NCI-H1092 treated with DMSO at 0.1 percent for 48 hours (cell line): ENCODE measurements at regions not wholly inside any gene's neighbourhood (a gene's known extent, or its start where the extent isn't known, plus 50 kb on each side); places are given as distances from the start of the nearest gene placed in this dataset.

ENCODE experiments used
- DNase-seq: peaks from one replicate; lab custom pipeline; 2025; lab: John Stamatoyannopoulos, UW

- DNase-seq, result no peak
Measured at GRCh38 chr2:24439971-24440340, 51.1 kb upstream of the NCOA1 start.

GRCh38 chr2:24439280-24439970, 51.6 kb upstream of the NCOA1 start:
- no peak for DNase-seq

- DNase-seq, result no peak
Measured at GRCh38 chr2:24438106-24438505, 52.9 kb upstream of the NCOA1 start.

GRCh38 chr2:24435391-24436316, 55.4 kb upstream of the NCOA1 start:
- peak; percentile 29 for DNase-seq

- no peak for DNase-seq
Measured at GRCh38 chr2:24434541-24434940, 56.5 kb upstream of the NCOA1 start.

- DNase-seq, result no peak
Measured at GRCh38 chr2:24432735-24433134, 58.3 kb upstream of the NCOA1 start.

- DNase-seq, result no peak
Measured at GRCh38 chr2:24432121-24432520, 58.9 kb upstream of the NCOA1 start.

- no peak for DNase-seq
Measured at GRCh38 chr2:24429197-24430074, 61.6 kb upstream of the NCOA1 start.

- no peak for DNase-seq
Measured at GRCh38 chr2:24424387-24424786, 64.1 kb upstream of the ITSN2 start.

GRCh38 chr2:24423095-24423494, 62.8 kb upstream of the ITSN2 start:
- DNase-seq, result no peak

- peak; percentile 44 for DNase-seq
Measured at GRCh38 chr2:24421668-24422067, 61.3 kb upstream of the ITSN2 start.

GRCh38 chr2:24420373-24420772, 60.0 kb upstream of the ITSN2 start:
- no peak for DNase-seq

GRCh38 chr2:24418166-24418841, 58.0 kb upstream of the ITSN2 start:
- no peak for DNase-seq

- DNase-seq, result no peak
Measured at GRCh38 chr2:24412812-24413211, 52.5 kb upstream of the ITSN2 start.

GRCh38 chr2:24411488-24412151, 51.3 kb upstream of the ITSN2 start:
- DNase-seq, result no peak

GRCh38 chr2:24410976-24411375, 50.6 kb upstream of the ITSN2 start:
- DNase-seq, result no peak

GRCh38 chr2:24409700-24410556, 49.6 kb upstream of the ITSN2 start:
- peak; percentile 62 for DNase-seq
